Tibial nerve (tissue), 4 donors: ENCODE measurements at regions not wholly inside any gene's neighbourhood (a gene's known extent, or its start where the extent isn't known, plus 50 kb on each side); places are given as distances from the start of the nearest gene placed in this dataset.

Source experiments
- CTCF ChIP-seq, 5 experiments: fragments of 200-600 bp in 3 of 5; fragments of 450-650 bp in 2 of 5; sonication (generic) in 3 of 5; IDR thresholded peaks; one replicate each; pipeline ENCODE4 v1.5.1; 2016 to 2019; ENCODE audit warnings: antibody characterized with exemption in 5 of 5, mild to moderate bottlenecking in 3 of 5, moderate library complexity in 2 of 5
- EP300 ChIP-seq, 2 donors: sonication (generic); formaldehyde crosslinking; IDR thresholded peaks; one replicate each; pipeline ENCODE4 v1.6.1; 2017; ENCODE audit warnings: antibody characterized with exemption in 2 of 2, mild to moderate bottlenecking in 1 of 2
- POLR2A ChIP-seq, 2 donors: fragments of 450-650 bp; IDR thresholded peaks; one replicate each; pipeline ENCODE4 v1.6.1; 2017; ENCODE audit warnings: antibody characterized with exemption in 2 of 2, mild to moderate bottlenecking in 2 of 2, moderate library complexity in 2 of 2

GRCh38 chr4:132958457-132959263 is 190.4 kb upstream of the PCDH10 start:
- TF ChIP-seq CTCF (IDR thresholded peaks at IDR 0.05): no peak
- TF ChIP-seq EP300 (IDR thresholded peaks at IDR 0.05): no peak
- TF ChIP-seq POLR2A (IDR thresholded peaks at IDR 0.05): no peak
